Transverse colon (tissue), 4 donors: ENCODE measurements at regions not wholly inside any gene's neighbourhood (a gene's known extent, or its start where the extent isn't known, plus 50 kb on each side); places are given as distances from the start of the nearest gene placed in this dataset.

Source experiments
- DNase-seq: peaks from one replicate; pipeline ENCODE4 v3.0.0-alpha.2; 2019
- H3K27ac ChIP-seq, 4 donors: fragments of 200-600 bp; sonication (generic); 2 replicates each; pipeline ENCODE4 v1.5.1; 2016 to 2018; ENCODE audit warnings: inconsistent platforms in 4 of 4
- H3K27me3 ChIP-seq: fragments of 200-600 bp; sonication (generic); 2 replicates; pipeline ENCODE4 v1.5.1; 2017; ENCODE audit warnings: inconsistent platforms
- H3K36me3 ChIP-seq, 4 donors: fragments of 200-600 bp; sonication (generic); 2 replicates each; pipeline ENCODE4 v1.5.1; 2017 to 2019; ENCODE audit warnings: inconsistent platforms in 4 of 4
- H3K4me1 ChIP-seq, 4 donors: fragments of 200-600 bp; sonication (generic); 2 replicates each; pipeline ENCODE4 v1.5.1; 2017 to 2020; ENCODE audit warnings: inconsistent platforms in 4 of 4
- H3K4me3 ChIP-seq, 4 donors: fragments of 200-600 bp; sonication (generic); 1 replicate in 1 of 4; 2 replicates in 3 of 4; pipeline versions ENCODE4 v1.5.1 to v1.6.1; 2017 to 2019; ENCODE audit warnings: inconsistent platforms in 4 of 4
- H3K9me3 ChIP-seq, 2 donors: fragments of 200-600 bp; sonication (generic); 2 replicates each; pipeline ENCODE4 v1.5.1; 2017 to 2019; ENCODE audit warnings: inconsistent platforms in 2 of 2
- CTCF ChIP-seq, 5 experiments: fragments of 200-600 bp in 3 of 5; fragments of 450-650 bp in 2 of 5; sonication (generic) in 3 of 5; IDR thresholded peaks; 1 replicate in 2 of 5; 2 replicates in 3 of 5; pipeline ENCODE4 v1.5.1; 2016 to 2017; ENCODE audit warnings: antibody characterized with exemption in 5 of 5, inconsistent platforms in 3 of 5, mild to moderate bottlenecking in 2 of 5, moderate library complexity in 1 of 5
- EP300 ChIP-seq: sonication (generic); formaldehyde crosslinking; IDR thresholded peaks from one replicate; pipeline ENCODE4 v1.6.1; 2017; ENCODE audit warnings: antibody characterized with exemption, low read depth
- POLR2A ChIP-seq: fragments of 450-650 bp; IDR thresholded peaks from one replicate; pipeline ENCODE4 v1.6.1; 2016; ENCODE audit warnings: antibody characterized with exemption, mild to moderate bottlenecking, moderate library complexity
- POLR2AphosphoS5 ChIP-seq, 3 donors: sonication (generic); formaldehyde crosslinking; IDR thresholded peaks; one replicate each; pipeline ENCODE4 v1.6.1; 2016; ENCODE audit warnings: antibody characterized with exemption in 3 of 3
- WGBS, 2 donors: methylation state at CpG; one replicate each; pipeline ENCODE4 v1.1.5; 2018; ENCODE audit warnings: low coverage in 1 of 2; 5-methylcytosine and 5-hydroxymethylcytosine counted together
- in situ Hi-C, 4 donors: fragments of 200-750 bp; cut with MboI; loops; one replicate each; pipeline versions ENCODE4 v1.15.0 to v1.15.1; 2017; ENCODE audit warnings: low sequenced_read_pairs in 3 of 4, low pct_ligation_motif_present in 1 of 4, low pct_unique_long_range_greater_than_20kb in 1 of 4
- intact Hi-C: fragments of 100-400 bp; cut with DNase I; formaldehyde crosslinking; loops from one replicate; pipeline ENCODE4 v1.15.1; 2023; ENCODE audit warnings: low total_unique reads

- Histone ChIP-seq H3K4me3 (no peak overlapping the region), H3K36me3 (no peaks in the 10 kb centered on the region), H3K27me3 (no peaks in the 10 kb centered on the region), H3K27ac (no peak overlapping the region), H3K9me3 (peaks cover 0 to 7% of the 10 kb centered on the region in 2 donors), H3K4me1 (peaks cover 0 to 5% (median 0%) of the 10 kb centered on the region in 4 donors)
- 85 to 100% methylated on average over 1 to 2 of the region's 2 CpGs for WGBS, 2 donors
- intact Hi-C loops (no loop called here), in situ Hi-C loops (no loop called here)
- DNase-seq, result no peak
- TF ChIP-seq CTCF (IDR thresholded peaks at IDR 0.05) (no peak), EP300 (no peak), POLR2AphosphoS5 (IDR thresholded peaks at IDR 0.05) (no peak), POLR2A (no peak)
Observed at GRCh38 chr6:15974817-15975216, 154.1 kb upstream of the MYLIP start.

GRCh38 chr6:15970517-15970916 is 158.4 kb upstream of the MYLIP start:
- TF ChIP-seq EP300 (no peak), CTCF (IDR thresholded peaks at IDR 0.05) (no peak), POLR2AphosphoS5 (IDR thresholded peaks at IDR 0.05) (no peak), POLR2A (no peak)
- Histone ChIP-seq H3K4me1 (no peaks in the 10 kb centered on the region), H3K27ac (no peak overlapping the region), H3K9me3 (peaks cover 0 to 7% of the 10 kb centered on the region in 2 donors), H3K27me3 (no peaks in the 10 kb centered on the region), H3K4me3 (no peak overlapping the region), H3K36me3 (no peaks in the 10 kb centered on the region)
- 54 to 60% methylated on average over 3 of the region's 3 CpGs for WGBS, 2 donors
- intact Hi-C loops (no loop called here), in situ Hi-C loops (no loop called here)
- DNase-seq, result no peak

GRCh38 chr6:15969236-15969778 is 159.6 kb upstream of the MYLIP start:
- H3K27ac ChIP-seq, result no peak overlapping the region
- no peak for DNase-seq
- H3K9me3 ChIP-seq, result peaks cover 0 to 7% of the 10 kb centered on the region in 2 donors
- WGBS, 2 donors, result 88 to 89% methylated on average over 3 of the region's 3 CpGs
- intact Hi-C loops, result no loop called here
- in situ Hi-C loops, result no loop called here
- TF ChIP-seq POLR2AphosphoS5 (IDR thresholded peaks at IDR 0.05) (no peak), CTCF (IDR thresholded peaks at IDR 0.05) (no peak), POLR2A (no peak), EP300 (no peak)
- no peaks in the 10 kb centered on the region for H3K4me1 ChIP-seq
- no peaks in the 10 kb centered on the region for H3K36me3 ChIP-seq
- no peak overlapping the region for H3K4me3 ChIP-seq
- no peaks in the 10 kb centered on the region for H3K27me3 ChIP-seq

- H3K9me3 ChIP-seq, result peaks cover 0 to 6% of the 10 kb centered on the region in 2 donors
- DNase-seq, result no peak
- H3K4me1 ChIP-seq, result no peaks in the 10 kb centered on the region
- no peak overlapping the region for H3K27ac ChIP-seq
- intact Hi-C loops (no loop called here), in situ Hi-C loops (no loop called here)
- H3K27me3 ChIP-seq, result no peaks in the 10 kb centered on the region
- no peak for TF ChIP-seq CTCF (IDR thresholded peaks at IDR 0.05)
- TF ChIP-seq EP300, result no peak
- TF ChIP-seq POLR2AphosphoS5 (IDR thresholded peaks at IDR 0.05), result no peak
- TF ChIP-seq POLR2A, result no peak
- H3K4me3 ChIP-seq, result no peak overlapping the region
- WGBS, 2 donors, result 66 to 100% methylated on average over 2 to 3 of the region's 3 CpGs
- no peaks in the 10 kb centered on the region for H3K36me3 ChIP-seq
Observed at GRCh38 chr6:15968519-15968918, 160.4 kb upstream of the MYLIP start.
